DOHH2 (cell line): ENCODE measurements at regions not wholly inside any gene's neighbourhood (a gene's known extent, or its start where the extent isn't known, plus 50 kb on each side); places are given as distances from the start of the nearest gene placed in this dataset.

Source experiments
- H3F3A ChIP-seq: fragments of 200-600 bp; sonication (generic), shearing (Covaris generic); 2 replicates; pipeline ENCODE4 v1.6.0; 2016; ENCODE audit warnings: antibody characterized with exemption, mild to moderate bottlenecking; ENCODE audit not compliant: control insufficient read depth, insufficient read depth
- H3K27ac ChIP-seq: fragments of 200-600 bp; sonication (generic); 2 replicates; pipeline ENCODE4 v1.5.1; 2014; ENCODE audit warnings: low read depth, mild to moderate bottlenecking, low read length, moderate library complexity
- H3K27me3 ChIP-seq: fragments of 200-600 bp; sonication (generic); 2 replicates; pipeline ENCODE4 v1.6.1; 2014; ENCODE audit warnings: mild to moderate bottlenecking, low read length, mixed read lengths; ENCODE audit not compliant: control insufficient read depth
- H3K36me3 ChIP-seq: fragments of 200-600 bp; sonication (generic); 2 replicates; pipeline ENCODE4 v1.6.1; 2014; ENCODE audit warnings: mild to moderate bottlenecking, low read length, moderate library complexity, mixed read lengths; ENCODE audit not compliant: control insufficient read depth
- H3K4me1 ChIP-seq: fragments of 200-600 bp; sonication (generic); 2 replicates; pipeline ENCODE4 v1.6.1; 2014; ENCODE audit warnings: mild to moderate bottlenecking, low read length, mixed read lengths; ENCODE audit not compliant: control insufficient read depth
- H3K4me2 ChIP-seq: fragments of 200-600 bp; sonication (generic); 2 replicates; pipeline ENCODE4 v1.6.0; 2014; ENCODE audit warnings: mild to moderate bottlenecking, low read length, moderate library complexity
- H3K4me3 ChIP-seq: fragments of 200-600 bp; sonication (generic); 2 replicates; pipeline ENCODE4 v1.5.1; 2014; ENCODE audit warnings: mild to moderate bottlenecking, low read length, mixed read lengths
- H3K79me2 ChIP-seq: fragments of 200-600 bp; sonication (generic); 2 replicates; pipeline ENCODE4 v1.6.1; 2014; ENCODE audit warnings: mild to moderate bottlenecking, low read length, mixed read lengths; ENCODE audit not compliant: control insufficient read depth
- H3K9me2 ChIP-seq: fragments of 200-600 bp; sonication (generic); replicated peaks from 2 replicates; pipeline ENCODE4 v1.6.1; 2014; ENCODE audit warnings: mild to moderate bottlenecking, low read length, mixed read lengths; ENCODE audit not compliant: control insufficient read depth
- H3K9me3 ChIP-seq: fragments of 200-600 bp; sonication (generic); 2 replicates; pipeline ENCODE4 v1.6.1; 2014; ENCODE audit warnings: antibody characterized with exemption, low read length, mixed read lengths; ENCODE audit not compliant: control insufficient read depth, insufficient read depth
- H4K20me1 ChIP-seq: fragments of 200-600 bp; sonication (generic); 2 replicates; pipeline ENCODE4 v1.6.0; 2014; ENCODE audit warnings: low read depth, mild to moderate bottlenecking, antibody characterized with exemption, low read length, moderate library complexity; ENCODE audit not compliant: control insufficient read depth, insufficient read depth
- EZH2phosphoT487 ChIP-seq: fragments of 200-600 bp; sonication (generic); IDR thresholded peaks from 2 replicates; pipeline ENCODE4 v1.6.1; 2017; ENCODE audit warnings: borderline replicate concordance, mild to moderate bottlenecking, antibody characterized with exemption, low read length, moderate library complexity, mixed read lengths
- TF ChIP-seq, protein P1 (sequence below): fragments of 200-600 bp; sonication (generic); IDR thresholded peaks from one replicate; pipeline ENCODE4 v1.5.1; 2014; ENCODE audit warnings: antibody characterized with exemption, mild to moderate bottlenecking, low read depth, low read length; ENCODE audit not compliant: poor library complexity, severe bottlenecking

DNA sequence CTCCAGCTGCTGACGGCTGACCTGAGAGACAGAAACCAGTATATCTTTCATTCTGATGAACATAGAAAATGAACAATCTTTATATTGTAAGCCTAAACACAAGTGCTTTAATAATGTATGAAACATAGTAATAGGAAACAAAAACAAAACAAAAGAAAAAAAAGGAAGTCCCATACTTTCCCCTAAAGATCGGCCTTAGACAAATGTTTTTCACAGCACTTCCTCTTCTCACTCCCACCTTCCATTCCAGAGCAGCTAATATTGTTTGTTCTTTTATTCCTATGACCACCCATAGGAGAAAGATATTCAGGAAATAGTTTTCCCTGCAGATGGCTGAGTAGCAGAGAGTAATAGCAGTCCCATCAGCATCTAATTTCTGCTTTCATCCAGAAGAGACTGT, 194.4 kb upstream of the SLC27A6 start:
- Histone ChIP-seq H3K79me2 (no peaks in the 10 kb centered on the region), H3K36me3 (no peaks in the 10 kb centered on the region), H3K27ac (no peak overlapping the region), H3K9me2 (no peaks in the 10 kb centered on the region), H3F3A (no peaks in the 10 kb centered on the region), H4K20me1 (no peaks in the 10 kb centered on the region), H3K4me2 (no peak overlapping the region), H3K27me3 (no peaks in the 10 kb centered on the region), H3K9me3 (no peaks in the 10 kb centered on the region), H3K4me1 (no peaks in the 10 kb centered on the region), H3K4me3 (no peak overlapping the region)
- TF ChIP-seq EZH2phosphoT487 = no peak
- TF ChIP-seq, protein P1, sequence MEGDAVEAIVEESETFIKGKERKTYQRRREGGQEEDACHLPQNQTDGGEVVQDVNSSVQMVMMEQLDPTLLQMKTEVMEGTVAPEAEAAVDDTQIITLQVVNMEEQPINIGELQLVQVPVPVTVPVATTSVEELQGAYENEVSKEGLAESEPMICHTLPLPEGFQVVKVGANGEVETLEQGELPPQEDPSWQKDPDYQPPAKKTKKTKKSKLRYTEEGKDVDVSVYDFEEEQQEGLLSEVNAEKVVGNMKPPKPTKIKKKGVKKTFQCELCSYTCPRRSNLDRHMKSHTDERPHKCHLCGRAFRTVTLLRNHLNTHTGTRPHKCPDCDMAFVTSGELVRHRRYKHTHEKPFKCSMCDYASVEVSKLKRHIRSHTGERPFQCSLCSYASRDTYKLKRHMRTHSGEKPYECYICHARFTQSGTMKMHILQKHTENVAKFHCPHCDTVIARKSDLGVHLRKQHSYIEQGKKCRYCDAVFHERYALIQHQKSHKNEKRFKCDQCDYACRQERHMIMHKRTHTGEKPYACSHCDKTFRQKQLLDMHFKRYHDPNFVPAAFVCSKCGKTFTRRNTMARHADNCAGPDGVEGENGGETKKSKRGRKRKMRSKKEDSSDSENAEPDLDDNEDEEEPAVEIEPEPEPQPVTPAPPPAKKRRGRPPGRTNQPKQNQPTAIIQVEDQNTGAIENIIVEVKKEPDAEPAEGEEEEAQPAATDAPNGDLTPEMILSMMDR = no peak

DNA sequence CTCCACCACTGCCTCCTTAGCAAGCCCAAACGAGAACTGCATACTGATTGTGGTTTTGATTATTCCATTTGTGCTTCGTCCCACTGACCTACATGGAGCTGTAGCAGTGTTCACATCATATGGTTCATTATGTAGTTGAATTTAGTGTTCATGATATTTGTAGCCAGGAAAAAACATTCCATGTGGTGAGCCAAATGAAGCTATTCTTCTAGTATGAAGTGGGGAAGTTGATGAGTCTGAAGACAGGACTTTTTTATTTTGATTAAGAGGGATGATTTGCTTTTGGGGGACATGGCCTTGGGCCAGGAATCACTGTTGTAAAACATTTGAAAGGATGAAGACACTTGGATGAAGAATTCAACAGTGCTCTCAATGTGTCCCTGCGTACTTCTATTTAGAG, 192.9 kb upstream of the SLC27A6 start:
- H3K36me3 ChIP-seq = no peaks in the 10 kb centered on the region
- no peak for TF ChIP-seq EZH2phosphoT487
- TF ChIP-seq, protein P1 = no peak
- no peaks in the 10 kb centered on the region for H4K20me1 ChIP-seq
- no peak overlapping the region for H3K27ac ChIP-seq
- H3K27me3 ChIP-seq = no peaks in the 10 kb centered on the region
- H3K4me2 ChIP-seq = no peak overlapping the region
- H3K79me2 ChIP-seq = no peaks in the 10 kb centered on the region
- no peaks in the 10 kb centered on the region for H3K9me2 ChIP-seq
- no peaks in the 10 kb centered on the region for H3F3A ChIP-seq
- no peaks in the 10 kb centered on the region for H3K9me3 ChIP-seq
- H3K4me1 ChIP-seq = no peaks in the 10 kb centered on the region
- H3K4me3 ChIP-seq = no peak overlapping the region

DNA sequence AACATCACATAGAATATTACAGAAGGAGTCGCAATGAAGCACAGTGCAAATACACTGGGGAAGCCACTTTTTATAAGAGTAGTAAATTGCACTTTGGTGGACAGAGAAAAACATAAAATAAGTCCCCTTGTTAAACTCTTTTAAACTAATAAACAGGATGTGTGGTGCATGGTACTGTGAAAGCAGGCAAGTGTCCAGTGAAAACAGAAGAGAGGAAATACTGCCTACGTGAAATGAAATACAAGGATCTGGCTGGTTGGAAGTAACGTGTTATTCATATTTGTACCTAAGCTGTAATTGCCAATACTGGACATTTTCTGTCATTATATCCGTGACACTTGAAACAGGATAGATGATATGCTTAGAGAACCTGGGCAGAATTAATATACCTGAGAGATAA, 191.9 kb upstream of the SLC27A6 start:
- H3K27ac ChIP-seq = no peak overlapping the region
- H3K4me1 ChIP-seq = no peaks in the 10 kb centered on the region
- no peak overlapping the region for H3K4me3 ChIP-seq
- no peaks in the 10 kb centered on the region for H3K9me2 ChIP-seq
- H3K9me3 ChIP-seq = no peaks in the 10 kb centered on the region
- no peaks in the 10 kb centered on the region for H3F3A ChIP-seq
- TF ChIP-seq EZH2phosphoT487 = no peak
- TF ChIP-seq, protein P1 = no peak
- H3K4me2 ChIP-seq = no peak overlapping the region
- no peaks in the 10 kb centered on the region for H3K79me2 ChIP-seq
- no peaks in the 10 kb centered on the region for H3K27me3 ChIP-seq
- H3K36me3 ChIP-seq = no peaks in the 10 kb centered on the region
- no peaks in the 10 kb centered on the region for H4K20me1 ChIP-seq

DNA sequence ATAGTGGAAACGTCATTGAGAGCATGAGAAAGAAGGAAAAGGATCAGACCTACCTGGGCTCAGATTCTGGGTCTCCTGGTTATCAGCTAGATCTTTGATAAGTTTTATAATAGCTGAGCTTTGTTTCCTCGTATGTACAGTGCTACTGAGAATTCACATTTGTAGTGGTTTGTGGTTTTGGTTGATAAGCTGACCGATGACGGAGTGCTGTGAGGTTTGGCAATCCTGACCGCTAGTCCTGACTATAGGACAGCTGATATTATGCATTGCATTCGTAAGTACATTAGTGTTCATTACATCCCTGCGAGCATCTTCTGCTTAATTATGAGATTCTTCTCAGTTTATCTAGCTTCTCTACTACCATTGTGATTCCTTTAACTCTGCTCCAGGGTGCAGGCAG, 190.7 kb upstream of the SLC27A6 start:
- H3K36me3 ChIP-seq = no peaks in the 10 kb centered on the region
- TF ChIP-seq, protein P1 = no peak
- TF ChIP-seq EZH2phosphoT487 = no peak
- no peak overlapping the region for H3K4me2 ChIP-seq

More for the DNA sequence above, 190.7 kb upstream of the SLC27A6 start:
- no peaks in the 10 kb centered on the region for H3K9me2 ChIP-seq
- H3K79me2 ChIP-seq = no peaks in the 10 kb centered on the region
- H3K27me3 ChIP-seq = no peaks in the 10 kb centered on the region
- no peaks in the 10 kb centered on the region for H3K4me1 ChIP-seq
- H3K27ac ChIP-seq = no peak overlapping the region
- no peaks in the 10 kb centered on the region for H3F3A ChIP-seq
- H4K20me1 ChIP-seq = no peaks in the 10 kb centered on the region
- no peaks in the 10 kb centered on the region for H3K9me3 ChIP-seq
- no peak overlapping the region for H3K4me3 ChIP-seq
